CD14-positive monocyte (primary cell): ENCODE measurements at regions not wholly inside any gene's neighbourhood (a gene's known extent, or its start where the extent isn't known, plus 50 kb on each side); places are given as distances from the start of the nearest gene placed in this dataset.

Source experiments
- DNase-seq, 3 donors: peaks; one replicate each; pipeline ENCODE4 v3.0.0-alpha.2; 2011 to 2022
- H2AFZ ChIP-seq: 2 replicates; pipeline ENCODE4 v1.6.0; 2012; ENCODE audit warnings: mild to moderate bottlenecking, low read depth, low read length, inconsistent platforms; ENCODE audit not compliant: insufficient read depth, poor library complexity, severe bottlenecking
- H3K27ac ChIP-seq, 2 donors: 1 replicate in 1 of 2; 2 replicates in 1 of 2; pipeline ENCODE4 v1.5.1; 2012 to 2013; ENCODE audit warnings: low read length in 2 of 2, control low read depth in 1 of 2, inconsistent platforms in 1 of 2, low read depth in 1 of 2, mild to moderate bottlenecking in 1 of 2
- H3K27me3 ChIP-seq, 2 donors: one replicate each; pipeline versions ENCODE4 v1.6.0 to v1.6.1; 2011 to 2013; ENCODE audit warnings: low read length in 2 of 2; ENCODE audit not compliant: control insufficient read depth in 2 of 2, insufficient read depth in 2 of 2
- H3K36me3 ChIP-seq, 2 donors: replicated peaks in 1 of 2; 1 replicate in 1 of 2; 2 replicates in 1 of 2; pipeline versions ENCODE4 v1.5.1 to v1.6.1; 2012 to 2013; ENCODE audit warnings: low read length in 2 of 2, control low read depth in 1 of 2, inconsistent platforms in 1 of 2, mild to moderate bottlenecking in 1 of 2; ENCODE audit not compliant: insufficient read depth in 2 of 2, control insufficient read depth in 1 of 2
- H3K4me1 ChIP-seq, 2 donors: 1 replicate in 1 of 2; 2 replicates in 1 of 2; pipeline versions ENCODE4 v1.5.1 to v1.6.1; 2012 to 2013; ENCODE audit warnings: low read length in 2 of 2, control low read depth in 1 of 2, inconsistent platforms in 1 of 2, mild to moderate bottlenecking in 1 of 2, moderate library complexity in 1 of 2; ENCODE audit not compliant: insufficient read depth in 2 of 2, control insufficient read depth in 1 of 2
- H3K4me2 ChIP-seq: replicated peaks from 2 replicates; pipeline ENCODE3; 2012; ENCODE audit warnings: low read length, moderate library complexity, mild to moderate bottlenecking; ENCODE audit not compliant: poor library complexity, severe bottlenecking; ENCODE audit errors: extremely low read depth
- H3K4me3 ChIP-seq, 3 experiments: fragments of 200-600 bp in 1 of 3; sonication (generic) in 1 of 3; replicated peaks in 1 of 3; 1 replicate in 2 of 3; 2 replicates in 1 of 3; pipeline ENCODE4 v1.5.1; 2011 to 2013; ENCODE audit warnings: low read length in 3 of 3, mild to moderate bottlenecking in 3 of 3, control low read depth in 2 of 3, low read depth in 2 of 3, inconsistent platforms in 1 of 3, moderate library complexity in 1 of 3
- H3K79me2 ChIP-seq: 2 replicates; pipeline ENCODE4 v1.6.0; 2012; ENCODE audit warnings: mild to moderate bottlenecking, control low read depth, inconsistent platforms, low read length, moderate library complexity; ENCODE audit not compliant: insufficient read depth
- H3K9ac ChIP-seq: 2 replicates; pipeline ENCODE4 v1.6.0; 2017; ENCODE audit warnings: low read length, mild to moderate bottlenecking; ENCODE audit not compliant: insufficient read depth, poor library complexity, severe bottlenecking
- H3K9me3 ChIP-seq, 2 donors: replicated peaks in 1 of 2; 1 replicate in 1 of 2; 2 replicates in 1 of 2; pipeline versions ENCODE4 v1.5.1 to v1.6.1; 2012 to 2013; ENCODE audit warnings: low read length in 2 of 2, control low read depth in 1 of 2; ENCODE audit not compliant: control insufficient read depth in 1 of 2, insufficient read depth in 1 of 2
- H4K20me1 ChIP-seq: 2 replicates; pipeline ENCODE4 v1.6.0; 2012; ENCODE audit warnings: mild to moderate bottlenecking, low read length, control low read depth, moderate library complexity; ENCODE audit not compliant: insufficient read depth
- H3K27ac Mint-ChIP-seq, 7 donors: one replicate each; pipeline ENCODE4 v1.8.0; 2020; ENCODE audit warnings: mild to moderate bottlenecking in 7 of 7, mixed read lengths in 7 of 7, moderate library complexity in 6 of 7, inconsistent platforms in 2 of 7
- H3K27me3 Mint-ChIP-seq, 3 donors: one replicate each; pipeline ENCODE4 v1.8.0; 2021 to 2022; ENCODE audit warnings: low read depth in 3 of 3, mild to moderate bottlenecking in 3 of 3, mixed read lengths in 3 of 3, moderate library complexity in 3 of 3, inconsistent platforms in 1 of 3
- H3K36me3 Mint-ChIP-seq, 2 donors: one replicate each; pipeline ENCODE4 v1.8.0; 2020; ENCODE audit warnings: mixed read lengths in 2 of 2, inconsistent platforms in 1 of 2, mild to moderate bottlenecking in 1 of 2
- H3K4me1 Mint-ChIP-seq: one replicate; pipeline ENCODE4 v1.8.0; 2020; ENCODE audit warnings: mild to moderate bottlenecking, mixed read lengths
- H3K4me3 Mint-ChIP-seq, 2 donors: one replicate each; pipeline ENCODE4 v1.8.0; 2020; ENCODE audit warnings: mild to moderate bottlenecking in 2 of 2, mixed read lengths in 2 of 2, moderate library complexity in 1 of 2
- H3K9me3 Mint-ChIP-seq, 7 donors: one replicate each; pipeline ENCODE4 v1.8.0; 2020 to 2022; ENCODE audit warnings: mixed read lengths in 7 of 7, mild to moderate bottlenecking in 6 of 7, moderate library complexity in 6 of 7, inconsistent platforms in 2 of 7
- WGBS: methylation state at CpG from one replicate; pipeline ENCODE4 v1.1.5; 2013; ENCODE audit warnings: missing lambda C conversion rate; ENCODE audit not compliant: insufficient coverage; 5-methylcytosine and 5-hydroxymethylcytosine counted together
- intact Hi-C, 2 donors: fragments of 100-400 bp; cut with micrococcal nuclease; formaldehyde crosslinking; loops; one replicate each; pipeline versions ENCODE4 v1.15.0 to v1.15.1; 2023
- TF ChIP-seq, protein P1 (sequence below): fragments of 200-600 bp; IDR thresholded peaks from one replicate; pipeline ENCODE4 v1.8.0; 2022; ENCODE audit warnings: antibody characterized with exemption, mild to moderate bottlenecking

DNA sequence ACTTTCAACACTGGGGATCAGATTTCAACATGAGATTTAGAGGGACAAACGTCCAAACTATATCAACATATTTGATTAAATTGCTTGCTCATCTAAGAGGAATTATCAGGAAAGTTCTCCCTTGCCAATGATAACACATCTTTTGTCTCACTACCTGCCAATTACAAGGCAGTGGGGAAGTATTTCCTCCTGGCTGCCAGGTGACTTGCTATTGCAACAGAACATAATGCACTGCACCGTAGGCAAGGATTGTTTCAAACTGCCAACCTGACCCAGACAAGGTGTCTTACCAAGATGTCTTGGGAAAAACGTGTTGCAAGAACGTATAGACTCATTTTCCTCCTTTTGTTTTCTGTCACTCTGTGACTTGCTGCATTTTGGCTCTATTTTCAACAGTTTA, 711.6 kb downstream of the METTL15 start:
- H3K27ac ChIP-seq, result no peak overlapping the region
- no peaks in the 10 kb centered on the region for H3K27me3 ChIP-seq
- no peaks in the 10 kb centered on the region for H3K79me2 ChIP-seq
- no peaks in the 10 kb centered on the region for H3K4me1 ChIP-seq
- Mint-ChIP-seq H3K27ac (no peak overlapping the region), H3K4me3 (no peak overlapping the region), H3K27me3 (no peaks in the 10 kb centered on the region), H3K9me3 (peaks cover 0 to 6% (median 2%) of the 10 kb centered on the region in 7 donors), H3K36me3 (no peaks in the 10 kb centered on the region), H3K4me1 (no peaks in the 10 kb centered on the region)
- intact Hi-C loops, result no loop called here
- peaks cover 0 to 12% of the 10 kb centered on the region in 2 donors for H3K9me3 ChIP-seq
- H4K20me1 ChIP-seq, result no peaks in the 10 kb centered on the region
- H2AFZ ChIP-seq, result no peak overlapping the region
- WGBS, result 80% methylated on average over 1 of the region's 4 CpGs
- H3K9ac ChIP-seq, result no peak overlapping the region
- DNase-seq, result no peak
- no peaks in the 10 kb centered on the region for H3K36me3 ChIP-seq
- TF ChIP-seq, protein P1, sequence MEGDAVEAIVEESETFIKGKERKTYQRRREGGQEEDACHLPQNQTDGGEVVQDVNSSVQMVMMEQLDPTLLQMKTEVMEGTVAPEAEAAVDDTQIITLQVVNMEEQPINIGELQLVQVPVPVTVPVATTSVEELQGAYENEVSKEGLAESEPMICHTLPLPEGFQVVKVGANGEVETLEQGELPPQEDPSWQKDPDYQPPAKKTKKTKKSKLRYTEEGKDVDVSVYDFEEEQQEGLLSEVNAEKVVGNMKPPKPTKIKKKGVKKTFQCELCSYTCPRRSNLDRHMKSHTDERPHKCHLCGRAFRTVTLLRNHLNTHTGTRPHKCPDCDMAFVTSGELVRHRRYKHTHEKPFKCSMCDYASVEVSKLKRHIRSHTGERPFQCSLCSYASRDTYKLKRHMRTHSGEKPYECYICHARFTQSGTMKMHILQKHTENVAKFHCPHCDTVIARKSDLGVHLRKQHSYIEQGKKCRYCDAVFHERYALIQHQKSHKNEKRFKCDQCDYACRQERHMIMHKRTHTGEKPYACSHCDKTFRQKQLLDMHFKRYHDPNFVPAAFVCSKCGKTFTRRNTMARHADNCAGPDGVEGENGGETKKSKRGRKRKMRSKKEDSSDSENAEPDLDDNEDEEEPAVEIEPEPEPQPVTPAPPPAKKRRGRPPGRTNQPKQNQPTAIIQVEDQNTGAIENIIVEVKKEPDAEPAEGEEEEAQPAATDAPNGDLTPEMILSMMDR, result no peak
- no peak overlapping the region for H3K4me2 ChIP-seq
- no peak overlapping the region for H3K4me3 ChIP-seq

GRCh38 chr11:28815110-28815509, 706.9 kb downstream of the METTL15 start:
- Mint-ChIP-seq H3K9me3 (peaks cover 0 to 6% (median 3%) of the 10 kb centered on the region in 7 donors), H3K27me3 (peaks cover 0 to 1% (median 0%) of the 10 kb centered on the region in 3 donors), H3K4me1 (no peaks in the 10 kb centered on the region), H3K36me3 (no peaks in the 10 kb centered on the region), H3K27ac (no peak overlapping the region), H3K4me3 (no peak overlapping the region)
- H3K36me3 ChIP-seq, result no peaks in the 10 kb centered on the region
- H3K79me2 ChIP-seq, result no peaks in the 10 kb centered on the region
- H3K27ac ChIP-seq, result no peak overlapping the region
- no peak overlapping the region for H3K4me2 ChIP-seq
- no peaks in the 10 kb centered on the region for H3K4me1 ChIP-seq
- H3K9me3 ChIP-seq, result peaks cover 0 to 12% of the 10 kb centered on the region in 2 donors
- DNase-seq, result no peak
- H4K20me1 ChIP-seq, result no peaks in the 10 kb centered on the region
- H3K4me3 ChIP-seq, result no peak overlapping the region
- no peaks in the 10 kb centered on the region for H3K27me3 ChIP-seq
- TF ChIP-seq, protein P1, result no peak
- H3K9ac ChIP-seq, result no peak overlapping the region
- WGBS, result no CpG with 5 or more reads among the region's 4 CpGs
- intact Hi-C loops, result no loop called here
- no peak overlapping the region for H2AFZ ChIP-seq
